ENCODE measurements at regions not wholly inside any gene's neighbourhood (a gene's known extent, or its start where the extent isn't known, plus 50 kb on each side); places are given as distances from the start of the nearest gene placed in this dataset.

- no peak overlapping the region for H3K4me3 ChIP-seq (ENCODE audit: insufficient read depth in 1 of 2, low read depth in 1 of 2, low read length in 2 of 2)
- peaks cover 20% of the 10 kb centered on the region for H3K9me3 ChIP-seq (ENCODE audit: control insufficient read depth, low read length)
Measured at GRCh38 chr9:104416470-104416869, 87.6 kb upstream of the OR13F1 start.

DNA sequence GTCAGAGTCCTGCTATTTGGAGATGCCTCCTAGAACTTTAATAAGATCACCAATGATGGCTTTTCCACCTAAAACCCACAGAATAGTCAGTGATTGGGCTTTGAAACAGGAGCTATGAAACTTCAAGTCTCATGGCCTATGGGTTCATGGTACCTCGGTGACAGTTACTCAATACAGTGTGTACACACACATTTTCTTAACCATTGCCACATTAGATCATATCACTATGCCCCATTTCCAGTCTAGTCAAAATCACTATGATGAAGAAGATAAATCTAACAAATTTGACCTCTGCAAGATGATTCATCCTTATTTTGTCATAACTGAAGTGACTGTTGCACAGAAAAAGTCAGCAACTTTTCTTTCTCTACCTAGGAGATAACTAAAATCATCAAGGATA lies 86.8 kb upstream of the OR13F1 start:
- no peak overlapping the region for H3K4me3 ChIP-seq (ENCODE audit: insufficient read depth in 1 of 2, low read depth in 1 of 2, low read length in 2 of 2)
- no peaks in the 10 kb centered on the region for H3K79me1 ChIP-seq (replicated peaks; ENCODE audit: low read length, poor library complexity, severe bottlenecking)
- no peaks in the 10 kb centered on the region for H3K36me3 ChIP-seq (ENCODE audit: control insufficient read depth in 1 of 2, insufficient read depth in 2 of 2, low read depth in 1 of 2, low read length in 2 of 2)
- H2AFZ ChIP-seq (ENCODE audit: low read depth, low read length), result no peak overlapping the region
- DNase-seq, result no peak
- H4K91ac ChIP-seq (ENCODE audit: low read length), result no peak overlapping the region
- H3K4me1 ChIP-seq (ENCODE audit: control insufficient read depth, insufficient read depth, low read depth, low read length), result no peaks in the 10 kb centered on the region
- no peak overlapping the region for H3K23ac ChIP-seq (ENCODE audit: low read length in 2 of 2)
- H4K8ac ChIP-seq (ENCODE audit: low read length), result no peak overlapping the region
- no peak overlapping the region for H3K14ac ChIP-seq (ENCODE audit: low read length in 2 of 2)
- no peak overlapping the region for H2BK120ac ChIP-seq (ENCODE audit: low read depth, low read length)
- H3K9me3 ChIP-seq (ENCODE audit: control insufficient read depth, low read length), result peaks cover 17% of the 10 kb centered on the region
- no peak overlapping the region for H2BK15ac ChIP-seq (ENCODE audit: low read depth, poor library complexity, severe bottlenecking)
- no peaks in the 10 kb centered on the region for H3K27me3 ChIP-seq (ENCODE audit: control insufficient read depth in 1 of 2, insufficient read depth in 1 of 2, low read length in 2 of 2)
- H3K27ac ChIP-seq (ENCODE audit: low read length, poor library complexity, severe bottlenecking), result no peak overlapping the region
- H2BK12ac ChIP-seq (ENCODE audit: low read length in 2 of 2), result no peak overlapping the region
- H3K4ac ChIP-seq (ENCODE audit: low read depth in 1 of 2, low read length in 2 of 2), result no peak overlapping the region
- no peak overlapping the region for H3K18ac ChIP-seq (ENCODE audit: low read depth in 1 of 2, low read length in 2 of 2)
- 75% methylated on average over 1 of the region's 1 CpG for WGBS
- H2AK5ac ChIP-seq (ENCODE audit: low read length, severe bottlenecking), result no peak overlapping the region
- no peak overlapping the region for H3K4me2 ChIP-seq (ENCODE audit: low read length, poor library complexity, severe bottlenecking)
- H2BK5ac ChIP-seq (ENCODE audit: low read depth, low read length, poor library complexity, severe bottlenecking), result no peak overlapping the region
- no peak overlapping the region for H3K9ac ChIP-seq (ENCODE audit: low read length)

More at GRCh38 chr9:104416470-104416869, 87.6 kb upstream of the OR13F1 start:
- no peak overlapping the region for H2BK12ac ChIP-seq (ENCODE audit: low read length in 2 of 2)
- H3K79me1 ChIP-seq (replicated peaks; ENCODE audit: low read length, poor library complexity, severe bottlenecking), result no peaks in the 10 kb centered on the region
- no peak overlapping the region for H2BK120ac ChIP-seq (ENCODE audit: low read depth, low read length)
- H3K27me3 ChIP-seq (ENCODE audit: control insufficient read depth in 1 of 2, insufficient read depth in 1 of 2, low read length in 2 of 2), result no peaks in the 10 kb centered on the region
- no peak overlapping the region for H3K9ac ChIP-seq (ENCODE audit: low read length)
- no peak overlapping the region for H2AK5ac ChIP-seq (ENCODE audit: low read length, severe bottlenecking)
- DNase-seq, result no peak
- no peak overlapping the region for H4K8ac ChIP-seq (ENCODE audit: low read length)
- H2BK5ac ChIP-seq (ENCODE audit: low read depth, low read length, poor library complexity, severe bottlenecking), result no peak overlapping the region
- no peak overlapping the region for H3K4me2 ChIP-seq (ENCODE audit: low read length, poor library complexity, severe bottlenecking)
- no peak overlapping the region for H2AFZ ChIP-seq (ENCODE audit: low read depth, low read length)
- H3K4me1 ChIP-seq (ENCODE audit: control insufficient read depth, insufficient read depth, low read depth, low read length), result no peaks in the 10 kb centered on the region
- no peak overlapping the region for H3K23ac ChIP-seq (ENCODE audit: low read length in 2 of 2)
- H3K18ac ChIP-seq (ENCODE audit: low read depth in 1 of 2, low read length in 2 of 2), result no peak overlapping the region
- no peak overlapping the region for H2BK15ac ChIP-seq (ENCODE audit: low read depth, poor library complexity, severe bottlenecking)
- no peak overlapping the region for H3K27ac ChIP-seq (ENCODE audit: low read length, poor library complexity, severe bottlenecking)
- H3K4ac ChIP-seq (ENCODE audit: low read depth in 1 of 2, low read length in 2 of 2), result no peak overlapping the region
- H4K91ac ChIP-seq (ENCODE audit: low read length), result no peak overlapping the region
- no peak overlapping the region for H3K14ac ChIP-seq (ENCODE audit: low read length in 2 of 2)
- no peaks in the 10 kb centered on the region for H3K36me3 ChIP-seq (ENCODE audit: control insufficient read depth in 1 of 2, insufficient read depth in 2 of 2, low read depth in 1 of 2, low read length in 2 of 2)

DNA sequence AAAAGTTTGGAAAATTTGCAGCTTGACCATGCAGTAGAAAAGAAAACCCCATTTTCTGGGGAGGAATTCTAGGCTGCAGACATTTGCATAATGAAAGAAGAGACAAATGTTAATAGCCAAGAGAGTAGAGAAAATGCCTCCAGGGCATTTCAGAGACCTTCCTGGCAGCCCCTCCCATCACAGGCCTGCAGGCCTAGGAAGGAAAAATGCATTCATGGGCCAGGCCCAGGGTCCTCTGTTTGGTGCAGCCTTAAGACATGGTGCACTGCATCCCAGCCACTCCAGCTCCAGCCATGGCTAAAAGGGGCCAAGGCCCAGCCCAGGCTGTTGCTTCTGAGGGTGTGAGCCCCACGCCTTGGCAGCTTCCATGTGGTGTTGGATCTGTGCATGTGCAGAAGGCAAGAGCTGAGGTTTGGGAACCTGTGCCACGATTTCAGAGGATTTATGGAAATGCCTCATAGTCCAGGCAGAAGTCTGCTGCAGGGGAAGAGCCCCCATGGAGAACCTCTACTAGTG lies 75.0 kb upstream of the OR13F1 start:
- Histone ChIP-seq H3K27ac (ENCODE audit: low read length, poor library complexity, severe bottlenecking) (no peak overlapping the region), H4K8ac (ENCODE audit: low read length) (no peak overlapping the region), H3K79me1 (replicated peaks; ENCODE audit: low read length, poor library complexity, severe bottlenecking) (no peaks in the 10 kb centered on the region), H3K27me3 (ENCODE audit: control insufficient read depth in 1 of 2, insufficient read depth in 1 of 2, low read length in 2 of 2) (no peaks in the 10 kb centered on the region), H2BK12ac (ENCODE audit: low read length in 2 of 2) (no peak overlapping the region), H2BK120ac (ENCODE audit: low read depth, low read length) (no peak overlapping the region), H3K14ac (ENCODE audit: low read length in 2 of 2) (no peak overlapping the region), H3K4me3 (ENCODE audit: insufficient read depth in 1 of 2, low read depth in 1 of 2, low read length in 2 of 2) (no peak overlapping the region), H3K36me3 (ENCODE audit: control insufficient read depth in 1 of 2, insufficient read depth in 2 of 2, low read depth in 1 of 2, low read length in 2 of 2) (no peaks in the 10 kb centered on the region), H3K4me1 (ENCODE audit: control insufficient read depth, insufficient read depth, low read depth, low read length) (no peaks in the 10 kb centered on the region), H2BK5ac (ENCODE audit: low read depth, low read length, poor library complexity, severe bottlenecking) (no peak overlapping the region), H3K4ac (ENCODE audit: low read depth in 1 of 2, low read length in 2 of 2) (no peak overlapping the region), H3K23ac (ENCODE audit: low read length in 2 of 2) (no peak overlapping the region), H3K9ac (ENCODE audit: low read length) (no peak overlapping the region), H3K4me2 (ENCODE audit: low read length, poor library complexity, severe bottlenecking) (no peak overlapping the region), H2AFZ (ENCODE audit: low read depth, low read length) (no peak overlapping the region), H2AK5ac (ENCODE audit: low read length, severe bottlenecking) (no peak overlapping the region), H4K91ac (ENCODE audit: low read length) (no peak overlapping the region), H3K9me3 (ENCODE audit: control insufficient read depth, low read length) (peaks cover 3% of the 10 kb centered on the region), H3K18ac (ENCODE audit: low read depth in 1 of 2, low read length in 2 of 2) (no peak overlapping the region), H2BK15ac (ENCODE audit: low read depth, poor library complexity, severe bottlenecking) (no peak overlapping the region)
- WGBS, result 32% methylated on average over 2 of the region's 2 CpGs
- no peak for DNase-seq

GRCh38 chr9:104435059-104435458 lies 69.0 kb upstream of the OR13F1 start:
- Histone ChIP-seq H3K9me3 (ENCODE audit: control insufficient read depth, low read length) (peaks cover 3% of the 10 kb centered on the region), H3K23ac (ENCODE audit: low read length in 2 of 2) (no peak overlapping the region), H3K18ac (ENCODE audit: low read depth in 1 of 2, low read length in 2 of 2) (no peak overlapping the region), H3K36me3 (ENCODE audit: control insufficient read depth in 1 of 2, insufficient read depth in 2 of 2, low read depth in 1 of 2, low read length in 2 of 2) (no peaks in the 10 kb centered on the region), H2BK15ac (ENCODE audit: low read depth, poor library complexity, severe bottlenecking) (no peak overlapping the region), H2BK5ac (ENCODE audit: low read depth, low read length, poor library complexity, severe bottlenecking) (no peak overlapping the region), H3K9ac (ENCODE audit: low read length) (no peak overlapping the region), H2BK120ac (ENCODE audit: low read depth, low read length) (no peak overlapping the region), H3K4me3 (ENCODE audit: insufficient read depth in 1 of 2, low read depth in 1 of 2, low read length in 2 of 2) (no peak overlapping the region), H3K27me3 (ENCODE audit: control insufficient read depth in 1 of 2, insufficient read depth in 1 of 2, low read length in 2 of 2) (no peaks in the 10 kb centered on the region), H4K91ac (ENCODE audit: low read length) (no peak overlapping the region), H2AK5ac (ENCODE audit: low read length, severe bottlenecking) (no peak overlapping the region), H3K14ac (ENCODE audit: low read length in 2 of 2) (no peak overlapping the region), H3K4me1 (ENCODE audit: control insufficient read depth, insufficient read depth, low read depth, low read length) (no peaks in the 10 kb centered on the region), H3K27ac (ENCODE audit: low read length, poor library complexity, severe bottlenecking) (no peak overlapping the region), H3K4me2 (ENCODE audit: low read length, poor library complexity, severe bottlenecking) (no peak overlapping the region), H4K8ac (ENCODE audit: low read length) (no peak overlapping the region), H2BK12ac (ENCODE audit: low read length in 2 of 2) (no peak overlapping the region), H3K4ac (ENCODE audit: low read depth in 1 of 2, low read length in 2 of 2) (no peak overlapping the region), H2AFZ (ENCODE audit: low read depth, low read length) (no peak overlapping the region), H3K79me1 (replicated peaks; ENCODE audit: low read length, poor library complexity, severe bottlenecking) (no peaks in the 10 kb centered on the region)
- no peak for DNase-seq
- WGBS, result 61% methylated on average over 4 of the region's 4 CpGs
